ENCODE measurements at regions not wholly inside any gene's neighbourhood (a gene's known extent, or its start where the extent isn't known, plus 50 kb on each side); places are given as distances from the start of the nearest gene placed in this dataset.

GRCh38 chr21:22136740-22137139 lies 1138.5 kb downstream of the NCAM2 start:
- TF ChIP-seq, protein P1, sequence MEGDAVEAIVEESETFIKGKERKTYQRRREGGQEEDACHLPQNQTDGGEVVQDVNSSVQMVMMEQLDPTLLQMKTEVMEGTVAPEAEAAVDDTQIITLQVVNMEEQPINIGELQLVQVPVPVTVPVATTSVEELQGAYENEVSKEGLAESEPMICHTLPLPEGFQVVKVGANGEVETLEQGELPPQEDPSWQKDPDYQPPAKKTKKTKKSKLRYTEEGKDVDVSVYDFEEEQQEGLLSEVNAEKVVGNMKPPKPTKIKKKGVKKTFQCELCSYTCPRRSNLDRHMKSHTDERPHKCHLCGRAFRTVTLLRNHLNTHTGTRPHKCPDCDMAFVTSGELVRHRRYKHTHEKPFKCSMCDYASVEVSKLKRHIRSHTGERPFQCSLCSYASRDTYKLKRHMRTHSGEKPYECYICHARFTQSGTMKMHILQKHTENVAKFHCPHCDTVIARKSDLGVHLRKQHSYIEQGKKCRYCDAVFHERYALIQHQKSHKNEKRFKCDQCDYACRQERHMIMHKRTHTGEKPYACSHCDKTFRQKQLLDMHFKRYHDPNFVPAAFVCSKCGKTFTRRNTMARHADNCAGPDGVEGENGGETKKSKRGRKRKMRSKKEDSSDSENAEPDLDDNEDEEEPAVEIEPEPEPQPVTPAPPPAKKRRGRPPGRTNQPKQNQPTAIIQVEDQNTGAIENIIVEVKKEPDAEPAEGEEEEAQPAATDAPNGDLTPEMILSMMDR (conservative IDR thresholded peaks at IDR 0.05 in 1 of 2, IDR thresholded peaks at IDR 0.05 in 1 of 2; ENCODE audit: extremely low read depth in 1 of 2, insufficient read depth in 1 of 2, low read depth in 1 of 2, low read length in 2 of 2), result no peak
- TF ChIP-seq EZH2 (IDR thresholded peaks at IDR 0.05; ENCODE audit: borderline replicate concordance, low read length), result no peak

All from mammary epithelial cell (primary cell).